Astrocyte of the cerebellum (primary cell): ENCODE measurements at regions not wholly inside any gene's neighbourhood (a gene's known extent, or its start where the extent isn't known, plus 50 kb on each side); places are given as distances from the start of the nearest gene placed in this dataset.

Experiments used
- DNase-seq: peaks from one replicate; pipeline ENCODE4 v3.0.0-alpha.2; 2011; ENCODE audit warnings: low read depth
- H3K4me3 ChIP-seq: 2 replicates; pipeline ENCODE4 v1.5.1; 2011; ENCODE audit warnings: mild to moderate bottlenecking, low read depth, low read length, moderate library complexity
- in situ Hi-C: cut with HindIII; loops from 2 replicates; pipeline ENCODE4 v1.10.0; 2017; ENCODE audit warnings: low sequenced_read_pairs
- TF ChIP-seq, protein P1 (sequence below): IDR thresholded peaks from 2 replicates; pipeline ENCODE4 v1.5.1; 2012; ENCODE audit warnings: low read length, low read depth, moderate library complexity, mild to moderate bottlenecking; ENCODE audit errors: missing control alignments

DNA sequence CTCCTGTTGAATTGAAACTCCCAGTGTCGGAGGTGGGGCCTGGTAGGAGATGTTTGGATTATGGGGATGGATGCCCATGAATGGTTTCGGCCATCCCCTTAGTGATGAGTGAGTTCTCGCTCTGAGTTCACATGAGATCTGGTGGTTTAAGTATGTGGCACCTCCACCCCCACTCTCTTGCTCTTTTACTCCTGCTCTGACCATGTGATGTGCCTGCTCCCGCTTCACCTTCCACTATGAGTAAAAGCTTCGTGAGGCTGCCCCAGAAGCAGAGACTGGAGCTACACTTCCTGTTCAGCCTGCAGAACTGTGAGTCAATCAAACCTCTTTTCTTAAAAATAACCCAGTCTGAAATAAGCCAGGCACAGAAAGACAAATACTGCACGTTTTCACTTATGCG is 512.4 kb downstream of the HS3ST4 start:
- H3K4me3 ChIP-seq, result no peak overlapping the region
- TF ChIP-seq, protein P1, sequence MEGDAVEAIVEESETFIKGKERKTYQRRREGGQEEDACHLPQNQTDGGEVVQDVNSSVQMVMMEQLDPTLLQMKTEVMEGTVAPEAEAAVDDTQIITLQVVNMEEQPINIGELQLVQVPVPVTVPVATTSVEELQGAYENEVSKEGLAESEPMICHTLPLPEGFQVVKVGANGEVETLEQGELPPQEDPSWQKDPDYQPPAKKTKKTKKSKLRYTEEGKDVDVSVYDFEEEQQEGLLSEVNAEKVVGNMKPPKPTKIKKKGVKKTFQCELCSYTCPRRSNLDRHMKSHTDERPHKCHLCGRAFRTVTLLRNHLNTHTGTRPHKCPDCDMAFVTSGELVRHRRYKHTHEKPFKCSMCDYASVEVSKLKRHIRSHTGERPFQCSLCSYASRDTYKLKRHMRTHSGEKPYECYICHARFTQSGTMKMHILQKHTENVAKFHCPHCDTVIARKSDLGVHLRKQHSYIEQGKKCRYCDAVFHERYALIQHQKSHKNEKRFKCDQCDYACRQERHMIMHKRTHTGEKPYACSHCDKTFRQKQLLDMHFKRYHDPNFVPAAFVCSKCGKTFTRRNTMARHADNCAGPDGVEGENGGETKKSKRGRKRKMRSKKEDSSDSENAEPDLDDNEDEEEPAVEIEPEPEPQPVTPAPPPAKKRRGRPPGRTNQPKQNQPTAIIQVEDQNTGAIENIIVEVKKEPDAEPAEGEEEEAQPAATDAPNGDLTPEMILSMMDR, result no peak
- in situ Hi-C loops, result no loop called here
- DNase-seq, result no peak

- TF ChIP-seq, protein P1, result no peak
- in situ Hi-C loops, result no loop called here
- DNase-seq, result no peak
- no peak overlapping the region for H3K4me3 ChIP-seq
Measured at GRCh38 chr16:26211542-26211941, 519.8 kb downstream of the HS3ST4 start.

- no peak overlapping the region for H3K4me3 ChIP-seq
- in situ Hi-C loops, result no loop called here
- TF ChIP-seq, protein P1, result no peak
- DNase-seq, result no peak
Measured at GRCh38 chr16:26212599-26212998, 520.8 kb downstream of the HS3ST4 start.

- H3K4me3 ChIP-seq, result no peak overlapping the region
- TF ChIP-seq, protein P1, result no peak
- DNase-seq, result no peak
- in situ Hi-C loops, result no loop called here
Measured at GRCh38 chr16:26214581-26215174, 522.9 kb downstream of the HS3ST4 start.

GRCh38 chr16:26220894-26221293 is 529.1 kb downstream of the HS3ST4 start:
- H3K4me3 ChIP-seq, result no peak overlapping the region
- in situ Hi-C loops, result no loop called here
- TF ChIP-seq, protein P1, result no peak
- no peak for DNase-seq

- DNase-seq, result no peak
- in situ Hi-C loops, result no loop called here
- H3K4me3 ChIP-seq, result no peak overlapping the region
- TF ChIP-seq, protein P1, result no peak
Measured at GRCh38 chr16:26231647-26232046, 539.9 kb downstream of the HS3ST4 start.
